GM21447 (cell line): ENCODE measurements at regions not wholly inside any gene's neighbourhood (a gene's known extent, or its start where the extent isn't known, plus 50 kb on each side); places are given as distances from the start of the nearest gene placed in this dataset.

Experiments used
- ATAC-seq: cut with Tn5 transposase; IDR thresholded peaks from one replicate; pipeline ENCODE4 v1.9.1; 2021; ENCODE audit not compliant: unreplicated experiment

GRCh38 chr1:229046251-229046853, 224.6 kb upstream of the RAB4A start:
- no peak for ATAC-seq

GRCh38 chr1:229047161-229047839, 223.6 kb upstream of the RAB4A start:
- no peak for ATAC-seq

- no peak for ATAC-seq
These were observed 222.9 kb upstream of the RAB4A start for GRCh38 chr1:229047840-229048620.

GRCh38 chr1:229048896-229049295, 222.0 kb upstream of the RAB4A start:
- ATAC-seq, result no peak

- no peak for ATAC-seq
These were observed 214.9 kb upstream of the RAB4A start for GRCh38 chr1:229056046-229056445.

GRCh38 chr1:229058111-229058561, 212.8 kb upstream of the RAB4A start:
- ATAC-seq, result no peak

- ATAC-seq, result no peak
These were observed 212.2 kb upstream of the RAB4A start for GRCh38 chr1:229058729-229059128.

- no peak for ATAC-seq
These were observed 211.0 kb upstream of the RAB4A start for GRCh38 chr1:229059671-229060539.

- no peak for ATAC-seq
These were observed 208.8 kb upstream of the RAB4A start for GRCh38 chr1:229062135-229062534.

GRCh38 chr1:229063154-229063773, 207.6 kb upstream of the RAB4A start:
- no peak for ATAC-seq

GRCh38 chr1:229064320-229065168, 206.4 kb upstream of the RAB4A start:
- no peak for ATAC-seq

GRCh38 chr1:229065613-229066012, 205.3 kb upstream of the RAB4A start:
- ATAC-seq, result no peak

GRCh38 chr1:229066591-229066990, 204.3 kb upstream of the RAB4A start:
- no peak for ATAC-seq

- ATAC-seq, result no peak
These were observed 203.4 kb upstream of the RAB4A start for GRCh38 chr1:229067546-229067945.

GRCh38 chr1:229068270-229068987, 202.5 kb upstream of the RAB4A start:
- no peak for ATAC-seq

- no peak for ATAC-seq
These were observed 201.7 kb upstream of the RAB4A start for GRCh38 chr1:229069176-229069575.

GRCh38 chr1:229070168-229070567, 200.7 kb upstream of the RAB4A start:
- no peak for ATAC-seq

- ATAC-seq, result no peak
These were observed 197.7 kb upstream of the RAB4A start for GRCh38 chr1:229073251-229073650.

GRCh38 chr1:229075217-229075616, 195.7 kb upstream of the RAB4A start:
- ATAC-seq, result no peak
